AG04450 (cell line): ENCODE measurements at regions not wholly inside any gene's neighbourhood (a gene's known extent, or its start where the extent isn't known, plus 50 kb on each side); places are given as distances from the start of the nearest gene placed in this dataset.

Source experiments
- CTCF ChIA-PET: fragments of 300-600, 350-600 bp; formaldehyde crosslinking; extraction: SDS; loops from one replicate; lab custom pipeline; 2022; ENCODE audit warnings: antibody characterized with exemption, inconsistent platforms; lab: Charles Lee
- POLR2A ChIA-PET: fragments of 350-600 bp; formaldehyde crosslinking; extraction: SDS; loops from one replicate; lab custom pipeline; 2021; ENCODE audit warnings: antibody characterized with exemption, inconsistent platforms; lab: Yijun Ruan, JAX
- DNase-seq: peaks from one replicate; pipeline ENCODE4 v3.0.0-alpha.2; 2011; ENCODE audit warnings: low read depth, low spot score
- H3K27ac ChIP-seq: one replicate; pipeline ENCODE4 v1.5.1; 2012; ENCODE audit warnings: low read depth, low read length, control low read depth
- H3K27me3 ChIP-seq: one replicate; pipeline ENCODE4 v1.6.0; 2012; ENCODE audit warnings: low read length; ENCODE audit not compliant: control insufficient read depth, insufficient read depth
- H3K4me3 ChIP-seq: 2 replicates; pipeline ENCODE4 v1.5.1; 2011; ENCODE audit warnings: mild to moderate bottlenecking, low read depth, low read length, control low read depth
- H3K9me3 ChIP-seq: 2 replicates; pipeline ENCODE4 v1.5.1; 2012; ENCODE audit warnings: low read length; ENCODE audit not compliant: control insufficient read depth, insufficient read depth
- TF ChIP-seq, protein P1 (sequence below): IDR thresholded peaks from 2 replicates; pipeline ENCODE4 v1.5.1; 2011; ENCODE audit warnings: low read depth, low read length, control low read depth, inconsistent platforms

DNA sequence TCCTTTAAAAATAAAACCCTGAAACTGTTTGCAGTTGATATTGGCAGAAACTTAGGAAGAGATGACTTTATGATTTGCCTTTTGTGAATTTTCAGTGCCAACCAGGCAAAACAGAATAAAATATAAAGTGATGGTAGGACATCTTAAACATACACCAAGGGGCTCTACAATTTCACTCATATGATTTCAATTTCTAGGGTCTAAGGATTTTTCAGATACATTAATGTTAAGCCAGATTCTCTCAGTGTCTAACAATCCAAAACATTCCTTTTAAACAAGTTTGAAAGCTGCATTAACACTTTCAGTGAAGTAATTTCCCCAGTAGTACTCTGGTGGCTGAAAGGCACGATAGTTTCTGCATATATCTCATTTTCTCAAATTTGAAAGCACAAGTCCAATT, 1262.0 kb upstream of the ADGRL3 start:
- CTCF ChIA-PET: no interaction called here
- POLR2A ChIA-PET: no interaction called here
- Histone ChIP-seq H3K9me3 (no peaks in the 10 kb centered on the region), H3K27me3 (no peaks in the 10 kb centered on the region), H3K4me3 (no peak overlapping the region), H3K27ac (no peak overlapping the region)
- TF ChIP-seq, protein P1, sequence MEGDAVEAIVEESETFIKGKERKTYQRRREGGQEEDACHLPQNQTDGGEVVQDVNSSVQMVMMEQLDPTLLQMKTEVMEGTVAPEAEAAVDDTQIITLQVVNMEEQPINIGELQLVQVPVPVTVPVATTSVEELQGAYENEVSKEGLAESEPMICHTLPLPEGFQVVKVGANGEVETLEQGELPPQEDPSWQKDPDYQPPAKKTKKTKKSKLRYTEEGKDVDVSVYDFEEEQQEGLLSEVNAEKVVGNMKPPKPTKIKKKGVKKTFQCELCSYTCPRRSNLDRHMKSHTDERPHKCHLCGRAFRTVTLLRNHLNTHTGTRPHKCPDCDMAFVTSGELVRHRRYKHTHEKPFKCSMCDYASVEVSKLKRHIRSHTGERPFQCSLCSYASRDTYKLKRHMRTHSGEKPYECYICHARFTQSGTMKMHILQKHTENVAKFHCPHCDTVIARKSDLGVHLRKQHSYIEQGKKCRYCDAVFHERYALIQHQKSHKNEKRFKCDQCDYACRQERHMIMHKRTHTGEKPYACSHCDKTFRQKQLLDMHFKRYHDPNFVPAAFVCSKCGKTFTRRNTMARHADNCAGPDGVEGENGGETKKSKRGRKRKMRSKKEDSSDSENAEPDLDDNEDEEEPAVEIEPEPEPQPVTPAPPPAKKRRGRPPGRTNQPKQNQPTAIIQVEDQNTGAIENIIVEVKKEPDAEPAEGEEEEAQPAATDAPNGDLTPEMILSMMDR: no peak
- no peak for DNase-seq

DNA sequence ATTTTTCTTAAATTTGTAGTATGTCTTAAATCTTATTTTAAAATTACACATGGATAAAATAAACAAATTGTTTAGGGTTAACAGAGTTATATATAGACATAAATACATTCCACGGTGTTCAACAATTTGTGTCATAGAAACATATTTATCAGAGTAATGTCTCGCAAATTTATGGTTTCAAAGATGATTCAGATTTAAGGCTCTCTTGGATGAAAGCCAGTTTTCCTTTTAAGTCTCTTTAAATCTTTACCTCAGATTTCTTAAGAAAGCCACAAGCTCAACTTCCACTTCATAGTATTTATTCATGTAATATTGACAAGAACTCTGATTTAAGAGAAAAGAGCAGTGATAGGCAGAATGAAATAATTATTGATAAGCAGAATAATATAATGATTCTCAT, 1254.8 kb upstream of the ADGRL3 start:
- ChIA-PET POLR2A (no interaction called here), CTCF (no interaction called here)
- H3K9me3 ChIP-seq: peaks cover 19% of the 10 kb centered on the region; the same call in 1 of the 2 replicates
- H3K27ac ChIP-seq: no peak overlapping the region
- H3K4me3 ChIP-seq: no peak overlapping the region
- H3K27me3 ChIP-seq: no peaks in the 10 kb centered on the region
- TF ChIP-seq, protein P1: no peak
- DNase-seq: no peak

DNA sequence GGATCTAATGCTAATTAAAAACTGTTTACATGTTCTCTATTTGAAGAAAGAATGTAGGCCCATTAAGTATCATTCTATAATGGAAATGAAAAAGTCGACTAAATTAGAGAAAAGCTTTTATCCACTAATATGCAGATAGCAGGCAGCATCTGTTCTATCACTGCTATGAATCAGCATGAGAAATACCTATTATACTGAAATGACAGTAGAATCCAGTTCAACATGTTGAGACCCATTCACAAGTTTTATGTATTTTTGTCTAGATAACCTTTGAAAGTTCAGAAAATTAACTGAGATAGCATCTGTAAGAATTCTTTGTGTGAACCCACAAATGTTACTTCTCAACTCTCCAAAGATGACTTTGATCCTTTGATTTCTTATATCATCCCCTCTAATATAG, 1254.4 kb upstream of the ADGRL3 start:
- ChIA-PET CTCF (no interaction called here), POLR2A (no interaction called here)
- peaks cover 19% of the 10 kb centered on the region; the same call in 1 of the 2 replicates for H3K9me3 ChIP-seq
- no peak overlapping the region for H3K4me3 ChIP-seq
- H3K27ac ChIP-seq: no peak overlapping the region
- DNase-seq: no peak
- TF ChIP-seq, protein P1: no peak
- no peaks in the 10 kb centered on the region for H3K27me3 ChIP-seq

DNA sequence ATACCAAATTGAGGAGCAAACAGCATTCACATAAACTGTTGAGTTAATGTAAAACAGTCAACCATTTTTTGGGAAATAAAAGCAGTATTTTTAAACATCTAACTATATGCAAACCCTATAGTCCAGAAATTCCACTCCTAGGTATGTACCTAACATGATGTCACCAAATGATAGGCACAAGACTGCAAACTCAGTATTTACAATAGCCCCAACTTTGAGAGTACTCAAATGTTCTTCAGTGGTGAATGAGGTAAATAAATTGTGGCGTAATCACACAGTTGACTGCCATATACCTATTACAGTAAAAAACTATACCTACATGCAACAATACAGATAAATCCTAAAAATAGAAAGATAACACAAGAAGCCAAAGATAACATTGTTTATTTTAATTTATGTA, 1243.8 kb upstream of the ADGRL3 start:
- POLR2A ChIA-PET: no interaction called here
- no peaks in the 10 kb centered on the region for H3K27me3 ChIP-seq
- TF ChIP-seq, protein P1: no peak
- no peak for DNase-seq
- CTCF ChIA-PET: no interaction called here
- H3K4me3 ChIP-seq: no peak overlapping the region
- H3K27ac ChIP-seq: no peak overlapping the region
- H3K9me3 ChIP-seq: no peaks in the 10 kb centered on the region; the same call in 1 of the 2 replicates

DNA sequence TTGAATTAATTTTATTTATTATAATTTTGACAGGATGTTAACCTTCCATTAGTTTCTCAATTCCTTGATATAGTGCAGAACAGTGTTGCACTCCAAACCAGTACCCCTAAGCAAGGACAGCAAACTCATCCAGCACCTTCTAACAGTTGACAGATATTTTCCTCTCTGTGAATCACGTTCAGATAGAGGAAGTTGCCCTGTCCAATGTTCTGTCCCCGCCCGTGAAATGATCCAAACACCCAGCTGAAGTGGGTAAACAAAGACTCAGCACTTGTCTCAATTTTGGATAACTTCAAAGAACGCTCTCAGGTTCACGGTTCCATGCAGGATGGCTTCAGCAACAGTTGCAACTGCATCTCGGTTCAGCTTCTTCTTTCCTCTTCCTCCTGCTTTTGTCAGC, 1240.0 kb upstream of the ADGRL3 start:
- H3K4me3 ChIP-seq: no peak overlapping the region
- H3K27ac ChIP-seq: no peak overlapping the region
- ChIA-PET CTCF (no interaction called here), POLR2A (no interaction called here)
- H3K27me3 ChIP-seq: no peaks in the 10 kb centered on the region
- peaks cover 4% of the 10 kb centered on the region; the same call in 1 of the 2 replicates for H3K9me3 ChIP-seq
- TF ChIP-seq, protein P1: no peak
- DNase-seq: no peak
